Endothelial cell of umbilical vein (primary cell): ENCODE measurements at regions not wholly inside any gene's neighbourhood (a gene's known extent, or its start where the extent isn't known, plus 50 kb on each side); places are given as distances from the start of the nearest gene placed in this dataset.

ENCODE experiments used
- BruUV-seq: library from RNA; stranded (reverse); fragments of 400-500 nt; replicated peaks from 2 replicates; lab custom pipeline; 2021; lab: Mats Ljungman, UMichigan
- CTCF ChIA-PET: fragments of 300-600, 350-600 bp; sonication (Branson Sonifier 250); formaldehyde crosslinking; loops from one replicate; lab custom pipeline; 2021; ENCODE audit warnings: antibody characterized with exemption, inconsistent platforms; lab: Charles Lee
- POLR2A ChIA-PET: fragments of 300-600, 350-600 bp; sonication (Branson Sonifier 250); formaldehyde crosslinking; loops from one replicate; lab custom pipeline; 2021; ENCODE audit warnings: antibody characterized with exemption, inconsistent platforms; lab: Charles Lee
- DNase-seq: peaks from one replicate; pipeline ENCODE4 v3.0.0-alpha.2; 2011; ENCODE audit warnings: low read depth, low spot score
- FAIRE-seq: peaks from 2 replicates; lab custom pipeline; 2011; peaks lifted over from hg19 to GRCh38; lab: Jason Lieb, UNC
- H2AFZ ChIP-seq: 2 replicates; pipeline ENCODE4 v1.6.0; 2012; ENCODE audit warnings: low read depth, low read length, control low read depth, inconsistent platforms
- H3K27ac ChIP-seq: 2 replicates; pipeline ENCODE4 v1.5.1; 2011; ENCODE audit warnings: low read depth, mild to moderate bottlenecking, control low read depth, low read length, moderate library complexity; ENCODE audit not compliant: insufficient read depth
- H3K27me3 ChIP-seq, 2 experiments: 2 replicates each; pipeline versions ENCODE4 v1.6.0 to v1.6.1; 2011; ENCODE audit warnings: low read length in 2 of 2, mixed read lengths in 1 of 2; ENCODE audit not compliant: control insufficient read depth in 2 of 2, insufficient read depth in 2 of 2
- H3K36me3 ChIP-seq, 2 experiments: 2 replicates in 1 of 2; 3 replicates in 1 of 2; pipeline ENCODE4 v1.5.1; 2011; ENCODE audit warnings: low read length in 2 of 2, mild to moderate bottlenecking in 1 of 2, moderate library complexity in 1 of 2; ENCODE audit not compliant: control insufficient read depth in 2 of 2, insufficient read depth in 2 of 2; ENCODE audit errors: extremely low read depth in 1 of 2
- H3K4me1 ChIP-seq: 3 replicates; pipeline ENCODE4 v1.5.1; 2011; ENCODE audit warnings: mild to moderate bottlenecking, low read length; ENCODE audit not compliant: control insufficient read depth, insufficient read depth; ENCODE audit errors: extremely low read depth
- H3K4me2 ChIP-seq: 2 replicates; pipeline ENCODE4 v1.6.1; 2011; ENCODE audit warnings: low read length, control low read depth, mixed read lengths; ENCODE audit not compliant: insufficient read depth
- H3K4me3 ChIP-seq, 3 experiments: fragments of 200-600 bp in 1 of 3; sonication (generic), shearing (Covaris generic) in 1 of 3; replicated peaks in 1 of 3; 2 replicates each; pipeline ENCODE4 v1.5.1; 2011 to 2016; ENCODE audit warnings: control low read depth in 3 of 3, low read length in 3 of 3, mild to moderate bottlenecking in 2 of 3, inconsistent platforms in 1 of 3, low read depth in 1 of 3, moderate library complexity in 1 of 3; ENCODE audit not compliant: insufficient read depth in 1 of 3
- H3K79me2 ChIP-seq: 2 replicates; pipeline ENCODE4 v1.6.0; 2012; ENCODE audit warnings: low read length, inconsistent platforms; ENCODE audit not compliant: control insufficient read depth, insufficient read depth
- H3K9ac ChIP-seq: replicated peaks from 2 replicates; pipeline ENCODE3; 2011; ENCODE audit warnings: low read length, control low read depth; ENCODE audit not compliant: insufficient read depth; ENCODE audit errors: extremely low read depth
- H3K9me1 ChIP-seq: replicated peaks from 3 replicates; pipeline ENCODE4 v1.6.0; 2011; ENCODE audit warnings: mild to moderate bottlenecking, low read length; ENCODE audit not compliant: control insufficient read depth, insufficient read depth; ENCODE audit errors: extremely low read depth
- H3K9me3 ChIP-seq: replicated peaks from 2 replicates; pipeline ENCODE4 v1.5.1; 2012; ENCODE audit warnings: low read length, inconsistent platforms; ENCODE audit not compliant: control insufficient read depth, insufficient read depth
- H4K20me1 ChIP-seq: replicated peaks from 2 replicates; pipeline ENCODE3; 2011; ENCODE audit warnings: mild to moderate bottlenecking, low read length; ENCODE audit not compliant: control insufficient read depth, insufficient read depth; ENCODE audit errors: extremely low read depth
- CTCF ChIP-seq, 2 donors: IDR thresholded peaks; 1 replicate in 1 of 2; 2 replicates in 1 of 2; pipeline ENCODE4 v1.5.1; 2011; ENCODE audit warnings: low read length in 2 of 2, mild to moderate bottlenecking in 2 of 2, moderate library complexity in 2 of 2, control low read depth in 1 of 2, inconsistent platforms in 1 of 2, low read depth in 1 of 2; ENCODE audit not compliant: insufficient read depth in 1 of 2; ENCODE audit errors: extremely low read depth in 1 of 2
- EZH2 ChIP-seq: IDR thresholded peaks from 2 replicates; pipeline ENCODE4 v1.6.1; 2012; ENCODE audit warnings: borderline replicate concordance, low read depth, mild to moderate bottlenecking, moderate library complexity, low read length, inconsistent platforms; ENCODE audit not compliant: severe bottlenecking
- FOS ChIP-seq: IDR thresholded peaks from 2 replicates; pipeline ENCODE4 v1.6.1; 2011; ENCODE audit warnings: mild to moderate bottlenecking, low read length, moderate library complexity, borderline replicate concordance; ENCODE audit not compliant: insufficient read depth
- JUN ChIP-seq: IDR thresholded peaks from 2 replicates; pipeline ENCODE4 v1.6.1; 2011; ENCODE audit warnings: borderline replicate concordance, low read depth; ENCODE audit not compliant: insufficient read length, insufficient read depth
- MYC ChIP-seq: IDR thresholded peaks from one replicate; pipeline ENCODE4 v1.6.1; 2011; ENCODE audit warnings: mild to moderate bottlenecking, low read depth, low read length
- dilution Hi-C: fragments of 300-500 bp; cut with MboI; formaldehyde crosslinking; loops from one replicate; pipeline ENCODE4 v1.15.0; 2019; ENCODE audit warnings: low sequenced_read_pairs; ENCODE audit not compliant: extremely low pct_ligation_motif_present
- intact Hi-C: fragments of 100-400 bp; cut with micrococcal nuclease; formaldehyde crosslinking; loops from one replicate; pipeline ENCODE4 v1.10.0; 2022

- Histone ChIP-seq H3K27ac (no peak overlapping the region), H3K27me3 (no peaks in the 10 kb centered on the region), H3K79me2 (no peaks in the 10 kb centered on the region), H3K36me3 (no peaks in the 10 kb centered on the region), H3K4me1 (no peaks in the 10 kb centered on the region), H2AFZ (no peak overlapping the region), H3K9ac (no peak overlapping the region), H4K20me1 (no peaks in the 10 kb centered on the region), H3K4me3 (no peak overlapping the region), H3K9me1 (no peaks in the 10 kb centered on the region), H3K4me2 (no peak overlapping the region), H3K9me3 (no peaks in the 10 kb centered on the region)
- TF ChIP-seq JUN = no peak
- TF ChIP-seq FOS = no peak
- no peak for TF ChIP-seq EZH2
- no TSS peak for BruUV-seq
- ChIA-PET CTCF (no interaction called here), POLR2A (no interaction called here)
- FAIRE-seq (no peak), DNase-seq (no peak)
- dilution Hi-C loops (no loop called here), intact Hi-C loops (no loop called here)
Observed at GRCh38 chr2:83850071-83850725, 608.9 kb downstream of the SUCLG1 start.

GRCh38 chr2:83844490-83844889 is 614.6 kb downstream of the SUCLG1 start:
- no TSS peak for BruUV-seq
- Histone ChIP-seq H3K27me3 (no peaks in the 10 kb centered on the region), H3K4me3 (no peak overlapping the region), H3K4me2 (no peak overlapping the region), H3K9ac (no peak overlapping the region), H3K9me3 (no peaks in the 10 kb centered on the region), H4K20me1 (no peaks in the 10 kb centered on the region), H3K27ac (no peak overlapping the region), H3K9me1 (no peaks in the 10 kb centered on the region), H3K36me3 (no peaks in the 10 kb centered on the region), H3K4me1 (no peaks in the 10 kb centered on the region), H2AFZ (no peak overlapping the region), H3K79me2 (no peaks in the 10 kb centered on the region)
- TF ChIP-seq JUN = no peak
- no peak for TF ChIP-seq EZH2
- TF ChIP-seq MYC = no peak
- TF ChIP-seq CTCF (IDR thresholded peaks at IDR 0.05; ENCODE audit: extremely low read depth in 1 of 2, insufficient read depth in 1 of 2, low read depth in 1 of 2, low read length in 2 of 2) = no peak
- no peak for FAIRE-seq
- dilution Hi-C loops = no loop called here
- DNase-seq = no peak
- POLR2A ChIA-PET = no interaction called here
- CTCF ChIA-PET = no interaction called here
- intact Hi-C loops = no loop called here
